Stimulated activated CD4-positive, alpha-beta T cell treated with anti-CD3 and anti-CD28 coated beads, Interleukin-2, amount 100 ng/mL, for 48 hours (primary cell): ENCODE measurements at regions not wholly inside any gene's neighbourhood (a gene's known extent, or its start where the extent isn't known, plus 50 kb on each side); places are given as distances from the start of the nearest gene placed in this dataset.

Experiments used
- DNase-seq, 2 donors: peaks; one replicate each; pipeline ENCODE4 v3.0.0-alpha.2; 2020

DNA sequence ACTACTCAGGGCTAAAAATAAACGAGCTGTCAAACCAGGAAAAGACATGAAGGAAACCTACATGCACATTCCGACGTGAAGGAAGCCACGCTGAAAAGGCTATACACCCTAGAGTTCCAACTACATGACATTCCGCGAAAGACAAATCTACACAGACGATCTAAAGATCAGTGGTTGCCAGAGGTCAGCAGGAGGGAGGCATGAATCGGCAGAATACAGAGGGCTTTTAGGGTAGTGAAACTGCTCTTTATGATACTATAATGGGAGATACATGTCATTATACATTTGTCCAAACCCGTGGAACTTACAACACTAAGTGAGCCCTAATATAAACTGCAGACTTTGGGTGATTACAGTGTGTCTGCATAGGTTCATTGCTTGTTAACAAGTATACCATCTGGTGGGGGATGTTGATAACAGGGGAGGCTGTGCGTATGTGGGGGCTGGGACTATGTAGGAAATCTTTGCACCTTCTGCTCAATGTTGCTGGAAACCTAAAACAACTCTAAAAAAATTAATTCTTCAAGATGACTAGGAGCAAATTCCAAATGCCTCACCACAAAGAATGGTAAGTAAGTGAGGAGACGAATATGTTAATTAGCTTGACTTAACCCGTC is 132.2 kb upstream of the CDH4 start:
- no peak for DNase-seq

DNA sequence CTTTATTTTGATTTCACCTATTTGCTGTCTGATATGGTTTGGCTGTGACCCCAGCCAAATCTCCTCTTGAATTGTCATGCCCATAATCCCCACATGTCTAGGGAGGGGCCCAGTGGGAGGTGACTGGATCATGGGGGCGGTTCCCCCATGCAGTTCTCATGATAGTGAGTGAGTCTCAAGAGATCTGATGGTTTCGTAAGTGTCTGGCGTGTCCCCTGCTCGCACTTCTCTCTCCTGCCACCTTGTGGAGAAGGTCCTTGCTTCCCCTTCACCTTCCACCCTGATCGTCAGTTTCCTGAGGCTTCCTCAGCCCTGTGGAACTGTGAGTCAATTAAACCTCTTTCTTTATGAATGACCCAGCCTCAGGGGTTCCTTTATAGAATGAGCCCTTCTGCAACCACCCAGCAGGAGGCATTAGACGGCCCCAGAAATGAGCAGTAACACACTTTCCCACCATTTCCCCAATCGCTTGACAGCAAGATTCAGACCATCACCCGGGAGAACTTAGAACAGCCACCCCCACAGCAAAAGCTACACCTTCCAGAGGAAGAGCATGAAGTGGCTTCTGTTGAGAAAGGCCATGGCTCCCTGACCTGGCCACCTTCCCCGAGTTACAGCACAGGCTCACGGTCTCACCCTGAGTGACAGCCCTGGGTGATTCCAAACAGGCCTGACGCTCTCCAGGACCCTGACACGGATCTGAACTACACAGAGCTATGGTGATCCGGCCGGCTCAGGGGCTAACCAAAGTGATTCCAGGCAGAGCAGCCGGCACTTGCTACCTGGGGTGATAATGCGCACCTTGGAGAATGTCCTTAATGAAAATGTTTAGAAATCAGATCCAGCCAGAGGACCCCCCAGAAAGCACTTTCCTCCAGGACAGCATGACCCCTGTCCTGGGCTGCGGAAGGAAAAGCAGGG is 131.2 kb upstream of the CDH4 start:
- DNase-seq: peak; percentile 20 to 24

DNA sequence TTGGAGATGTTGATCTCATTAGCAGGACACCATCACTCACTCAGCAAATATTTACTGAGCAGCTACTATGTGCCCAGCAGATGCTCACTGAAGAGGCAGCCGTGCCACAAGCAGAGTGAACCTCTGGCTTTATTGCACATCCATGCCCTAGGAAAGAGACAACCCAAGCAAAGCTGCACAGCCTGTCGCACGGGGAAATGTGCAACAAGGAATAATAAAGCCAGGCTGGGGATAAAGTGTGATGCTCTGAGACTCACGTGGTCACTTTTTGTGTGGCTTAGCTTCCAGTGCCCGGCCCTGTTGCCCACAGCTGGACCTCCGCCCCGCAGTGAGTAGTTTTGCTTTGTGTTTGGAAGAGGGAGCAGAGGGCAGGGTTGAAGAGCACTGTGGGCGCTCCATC is 130.4 kb upstream of the CDH4 start:
- no peak for DNase-seq

DNA sequence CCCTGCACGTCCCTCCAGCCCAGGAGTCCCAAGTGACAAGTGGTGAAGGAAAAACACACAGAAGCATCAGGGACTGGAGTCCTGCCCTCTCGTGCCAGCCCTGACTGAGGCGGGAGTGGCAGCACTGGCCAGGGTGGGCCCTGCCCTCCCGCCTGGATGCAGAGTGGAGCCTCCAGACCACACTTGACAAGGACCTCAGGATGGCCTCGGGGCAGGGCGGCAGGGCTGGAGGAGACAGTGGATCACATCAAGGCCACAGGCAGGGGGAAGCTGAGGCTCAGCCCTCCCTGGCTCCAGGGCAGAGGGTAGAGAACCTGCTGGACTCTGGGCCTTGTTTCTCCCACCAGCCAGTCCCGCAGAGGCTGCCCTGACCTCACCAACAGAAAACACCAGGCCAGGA is 128.8 kb upstream of the CDH4 start:
- DNase-seq: no peak

DNA sequence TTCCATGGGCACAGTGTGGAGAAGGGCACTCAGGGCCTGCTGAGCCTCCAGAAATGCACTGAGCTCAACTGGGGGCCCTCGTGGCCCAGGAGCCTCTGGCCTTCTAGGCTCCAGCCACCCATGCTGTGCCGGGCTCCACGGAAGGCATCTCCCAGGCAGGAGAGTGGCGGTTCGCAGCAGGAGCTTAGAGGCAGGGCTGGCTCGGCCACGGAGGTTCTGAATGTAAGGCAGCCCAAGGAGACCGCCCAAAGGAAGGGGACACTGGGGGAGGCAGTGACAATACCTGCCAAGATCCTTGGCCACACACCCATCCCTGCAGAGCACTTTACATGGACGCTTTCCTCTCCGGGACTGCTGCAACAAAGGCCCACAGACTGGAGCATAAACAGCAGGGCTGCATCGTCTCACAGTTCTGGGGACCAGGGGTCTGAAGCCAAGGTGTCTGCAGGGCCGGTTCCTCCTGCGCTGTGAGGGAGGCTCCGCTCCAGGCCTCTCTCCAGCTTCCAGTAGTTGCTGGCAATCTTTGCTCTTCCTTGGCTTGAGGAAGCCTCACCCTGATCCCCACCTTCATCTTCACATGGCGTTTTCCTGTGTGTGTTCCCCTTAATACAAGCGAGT is 128.2 kb upstream of the CDH4 start:
- DNase-seq: no peak

DNA sequence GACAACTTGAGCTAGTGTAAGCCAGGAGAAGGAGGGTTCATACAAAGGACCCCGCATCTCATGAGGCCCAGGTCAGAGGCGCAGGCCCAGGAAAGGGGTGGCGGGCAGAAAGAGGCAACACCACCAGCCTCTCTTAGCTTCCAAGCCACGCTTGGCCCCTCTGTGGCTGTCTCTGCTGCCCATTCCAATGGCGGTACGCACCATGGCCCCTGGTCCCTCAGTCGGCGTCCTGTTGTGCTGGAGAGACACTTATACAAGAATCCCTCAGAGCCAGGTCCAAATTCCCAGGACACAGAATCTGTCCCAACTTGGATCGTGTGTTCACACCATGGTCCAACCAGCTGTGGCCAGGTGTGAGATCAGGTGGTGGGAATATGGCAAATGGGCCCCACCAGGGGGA is 127.0 kb upstream of the CDH4 start:
- DNase-seq: no peak

DNA sequence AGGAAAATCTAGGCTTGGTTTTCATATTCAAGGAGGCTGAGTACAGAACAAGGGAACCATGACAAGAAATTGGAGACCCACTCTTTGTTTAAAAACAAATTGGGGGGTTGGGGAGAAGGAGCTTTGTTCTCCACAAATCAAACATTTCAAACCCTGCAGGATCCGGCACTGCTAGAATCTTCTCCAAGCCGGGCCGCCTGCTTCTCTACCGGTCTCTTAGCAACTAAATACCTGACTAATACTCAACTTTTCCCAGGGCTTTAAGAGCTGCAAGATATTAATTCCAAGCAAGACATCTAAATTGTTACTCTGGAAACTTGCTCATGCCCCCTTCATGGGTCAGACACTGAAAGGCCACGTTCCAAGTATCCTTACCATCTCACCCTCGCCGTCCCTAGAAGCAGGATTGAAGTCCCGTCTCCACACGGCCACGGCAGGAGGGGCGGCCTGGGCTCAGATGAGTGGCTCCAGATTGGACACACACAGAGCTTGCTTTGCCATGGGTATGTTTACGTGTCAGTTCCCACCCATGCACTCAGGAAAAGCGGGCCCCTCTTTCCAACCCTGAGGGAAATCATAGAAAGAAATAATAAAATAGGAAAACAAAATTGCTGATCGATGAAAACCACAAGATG is 126.4 kb upstream of the CDH4 start:
- DNase-seq: no peak

DNA sequence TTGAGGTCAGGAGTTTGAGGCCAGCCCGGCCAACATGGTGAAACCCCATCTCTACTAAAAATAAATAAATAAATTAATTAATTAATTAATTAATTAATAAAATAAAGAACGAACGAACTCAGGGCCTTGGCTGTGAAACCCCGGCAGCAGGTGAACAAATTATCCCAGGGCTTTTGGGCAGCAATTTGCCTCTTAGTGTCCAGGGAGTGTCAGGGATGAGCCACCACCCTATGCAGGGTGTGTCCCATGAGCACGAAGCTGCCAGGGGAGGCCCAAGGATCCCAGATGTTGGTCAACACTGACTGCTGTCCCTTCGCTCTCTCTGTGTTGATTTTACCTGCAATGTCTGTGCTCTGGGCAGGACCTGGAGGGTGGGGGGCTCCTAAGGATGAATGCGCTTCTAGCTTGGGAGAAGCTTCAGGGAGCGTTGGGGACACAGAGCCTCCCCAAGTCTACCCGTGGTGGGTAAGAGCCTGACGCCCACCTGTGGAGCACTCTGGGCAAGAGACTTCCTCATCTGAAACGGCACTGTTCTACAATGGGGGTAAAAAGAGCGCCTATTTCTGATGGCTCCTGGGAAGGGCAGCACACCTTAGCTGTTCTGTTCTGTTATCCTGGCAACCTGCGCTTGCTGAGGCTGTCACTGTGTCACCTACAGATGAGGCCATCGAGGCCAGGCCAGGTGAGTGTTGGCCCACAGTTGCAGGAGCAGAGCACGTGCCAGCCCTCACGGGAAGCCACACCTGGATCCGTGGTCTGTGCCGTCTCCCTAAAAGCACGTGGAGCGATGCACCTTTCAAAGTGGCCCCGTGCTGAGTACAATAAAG is 125.5 kb upstream of the CDH4 start:
- DNase-seq: no peak

DNA sequence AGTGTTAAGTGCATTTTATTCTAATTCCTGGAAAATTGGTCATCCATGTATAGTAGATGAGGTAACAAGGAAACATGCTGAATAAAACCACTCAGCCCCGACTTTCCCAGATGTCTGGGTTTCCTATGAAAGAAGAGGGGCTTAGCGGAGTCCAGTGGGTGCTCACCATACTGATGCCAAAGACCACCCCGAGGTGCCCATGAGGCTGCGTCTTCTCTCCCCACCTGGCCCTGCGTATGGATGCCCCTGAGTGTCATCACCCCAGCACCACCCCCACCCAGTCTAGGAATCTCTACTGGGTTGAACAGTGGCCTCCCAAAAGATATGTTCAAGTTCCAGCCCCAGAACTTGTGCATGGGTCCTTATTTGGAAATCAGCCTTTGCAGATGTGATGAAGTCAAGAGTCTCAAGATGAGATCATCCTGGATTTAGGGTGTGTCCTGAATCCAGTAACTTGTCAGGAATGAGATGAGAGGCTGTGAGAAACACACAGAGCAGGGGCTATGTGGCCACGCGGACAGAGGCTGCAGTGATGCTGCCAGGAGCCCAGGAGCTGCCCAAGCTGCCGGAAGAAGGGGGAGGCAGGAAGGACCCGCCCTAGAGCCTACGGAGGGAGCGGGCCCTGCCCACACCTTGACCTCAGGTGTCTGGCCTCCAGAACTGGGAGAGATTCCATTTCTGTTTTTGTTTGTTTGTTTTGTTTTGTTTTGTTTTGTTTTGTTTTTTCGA is 124.6 kb upstream of the CDH4 start:
- no peak for DNase-seq

DNA sequence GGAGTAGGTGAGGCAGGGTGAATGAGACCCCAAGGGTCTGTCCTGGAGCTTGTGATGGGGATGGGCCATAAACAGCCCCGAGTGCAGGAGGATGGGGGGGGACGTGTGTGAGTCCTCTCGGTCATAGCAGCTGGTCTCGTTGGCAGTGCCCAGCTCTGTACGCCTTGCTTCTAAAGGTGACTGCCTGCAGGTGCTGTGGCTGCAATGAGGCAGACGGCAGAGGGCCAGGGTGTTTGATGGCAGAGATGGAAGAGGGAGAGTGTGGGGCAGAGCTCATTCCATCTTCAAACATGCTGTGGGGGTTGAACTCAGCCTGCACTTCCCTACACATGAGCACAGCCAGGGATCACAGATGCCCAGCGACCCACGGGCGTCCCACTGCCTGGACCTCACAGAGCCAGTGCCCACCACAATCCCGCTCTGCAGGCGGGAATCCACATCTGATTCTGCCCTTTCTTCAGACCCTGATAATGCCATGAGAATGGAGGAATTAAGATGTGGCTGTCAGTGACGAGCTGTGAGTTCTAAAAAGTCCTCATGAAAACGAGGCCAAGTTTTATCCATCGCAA is 123.3 kb upstream of the CDH4 start:
- DNase-seq: no peak

DNA sequence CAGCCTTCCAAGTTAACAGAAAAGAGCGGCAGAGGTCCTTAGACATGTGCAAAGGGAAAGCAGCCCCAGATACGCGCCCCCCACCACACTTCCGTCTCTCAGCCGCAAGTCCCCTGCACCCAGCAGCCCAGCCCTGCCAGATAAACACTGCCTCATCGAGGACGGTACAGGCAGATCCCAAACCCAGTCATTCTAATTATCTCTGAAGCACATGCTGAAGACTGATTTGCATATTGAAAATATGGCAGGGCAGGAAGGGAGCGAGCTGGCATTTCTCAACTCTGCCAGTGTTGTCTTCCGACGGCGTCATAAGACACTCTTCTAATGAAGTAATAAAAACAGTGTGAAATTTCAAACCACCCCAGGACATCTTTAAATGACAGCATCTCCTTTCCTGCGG is 122.8 kb upstream of the CDH4 start:
- no peak for DNase-seq

DNA sequence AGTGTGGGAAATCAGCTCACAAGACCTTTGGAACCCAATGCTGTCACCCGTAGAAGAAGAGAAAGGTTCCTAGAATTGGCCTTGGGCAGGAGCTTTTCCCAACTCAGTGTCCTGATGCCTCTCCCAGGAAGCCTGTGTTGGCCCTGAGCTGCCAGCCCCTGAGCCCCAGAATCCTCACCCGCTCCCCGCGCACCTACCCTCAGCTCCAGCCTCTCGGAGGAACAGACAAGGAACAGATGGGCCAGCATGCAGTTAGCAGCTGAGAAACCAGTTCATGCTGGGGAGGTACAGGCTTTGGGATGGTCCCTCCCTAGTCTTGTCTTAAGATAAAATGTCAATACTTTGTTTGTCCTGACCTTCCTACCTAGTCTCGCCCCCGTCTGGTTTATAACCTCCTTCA is 121.9 kb upstream of the CDH4 start:
- DNase-seq: no peak

DNA sequence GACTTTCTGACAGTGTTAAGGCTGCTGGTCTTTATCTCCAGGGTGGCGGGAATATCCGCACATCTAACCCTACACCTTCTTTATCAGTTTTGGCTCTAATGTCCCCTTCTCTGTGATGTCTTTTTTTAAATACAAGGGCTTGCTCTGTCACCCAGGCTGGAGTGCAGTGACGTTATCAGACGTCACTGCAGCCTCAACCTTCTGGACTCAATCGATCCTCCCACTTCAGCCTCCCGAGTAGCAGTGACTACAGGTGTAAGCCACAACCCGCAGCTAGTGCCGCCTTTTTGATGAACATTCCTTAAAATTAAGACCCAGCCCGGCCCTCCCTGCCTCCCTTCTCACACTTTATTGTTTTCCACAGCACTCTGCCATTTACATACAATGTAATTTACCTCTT is 120.1 kb upstream of the CDH4 start:
- DNase-seq: no peak

DNA sequence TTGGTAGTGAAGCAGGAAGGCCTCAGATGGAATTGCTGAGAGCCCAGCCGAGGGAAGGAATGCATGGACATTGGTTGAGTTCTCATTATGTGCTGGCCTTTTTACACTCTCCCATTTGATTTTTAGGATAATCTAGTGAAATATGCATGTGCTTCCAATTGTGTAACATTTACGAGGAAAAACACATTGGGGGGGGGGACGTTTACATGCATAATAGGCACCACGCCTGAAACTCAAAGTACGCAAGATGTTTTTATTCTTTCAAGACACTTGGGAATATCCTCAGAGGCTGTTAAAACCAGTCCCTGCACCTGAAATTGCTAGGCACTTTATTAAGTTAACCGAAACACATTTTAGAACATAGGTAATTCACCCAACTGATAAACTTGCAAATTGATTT is 118.5 kb upstream of the CDH4 start:
- DNase-seq: no peak

DNA sequence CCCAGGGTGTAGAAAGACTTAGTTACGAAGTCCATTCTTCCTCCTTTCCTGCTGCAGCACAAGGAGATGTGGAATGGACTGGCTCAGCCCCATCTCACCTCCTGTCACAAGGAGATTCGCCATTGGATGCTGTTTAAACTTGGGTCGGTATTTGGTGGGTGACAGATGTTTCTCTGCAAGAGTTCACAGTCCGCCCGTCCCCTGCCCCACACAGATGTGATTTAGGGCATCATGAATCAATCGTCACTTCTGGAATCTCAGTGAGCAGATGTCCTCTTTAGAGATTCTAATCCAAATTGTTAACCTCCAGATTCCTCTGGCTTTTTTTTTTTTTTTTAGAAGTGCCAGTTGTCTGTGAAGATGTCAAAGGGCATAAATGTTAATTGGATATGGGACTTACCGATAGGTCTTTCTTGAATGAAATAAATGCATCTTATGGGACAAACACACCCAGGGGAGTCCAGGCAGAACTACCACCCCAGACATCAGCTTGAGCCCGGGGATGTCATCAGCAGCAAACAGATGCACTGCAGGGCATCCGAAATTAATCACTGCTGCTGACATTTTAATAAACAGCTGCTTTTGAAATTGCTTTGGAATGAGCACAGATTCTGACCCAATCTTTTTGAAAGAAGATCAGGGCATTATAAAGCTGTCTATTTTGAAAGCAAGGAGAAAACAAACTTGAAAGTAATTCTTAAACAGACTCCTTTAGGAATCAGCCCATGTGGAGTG is 117.6 kb upstream of the CDH4 start:
- DNase-seq: no peak

DNA sequence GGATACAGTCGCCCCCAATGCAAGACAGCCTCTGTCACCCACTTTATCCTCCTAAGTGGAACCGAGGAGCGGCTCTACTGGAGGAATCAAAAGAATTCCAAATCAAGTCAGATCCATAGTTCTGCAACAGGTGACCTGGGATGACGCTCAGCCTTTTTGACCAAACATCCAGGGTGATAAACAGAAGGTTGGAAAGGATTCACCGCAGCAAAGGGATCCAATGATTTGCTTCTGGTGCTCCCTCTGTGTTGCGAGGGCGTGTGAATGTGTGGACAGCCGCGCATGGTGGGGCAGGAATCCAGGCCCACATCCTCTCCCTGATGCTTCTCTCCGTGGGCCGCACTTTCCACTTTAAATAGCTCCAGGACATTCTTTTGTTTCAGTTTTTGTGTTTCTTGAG is 116.8 kb upstream of the CDH4 start:
- no peak for DNase-seq

DNA sequence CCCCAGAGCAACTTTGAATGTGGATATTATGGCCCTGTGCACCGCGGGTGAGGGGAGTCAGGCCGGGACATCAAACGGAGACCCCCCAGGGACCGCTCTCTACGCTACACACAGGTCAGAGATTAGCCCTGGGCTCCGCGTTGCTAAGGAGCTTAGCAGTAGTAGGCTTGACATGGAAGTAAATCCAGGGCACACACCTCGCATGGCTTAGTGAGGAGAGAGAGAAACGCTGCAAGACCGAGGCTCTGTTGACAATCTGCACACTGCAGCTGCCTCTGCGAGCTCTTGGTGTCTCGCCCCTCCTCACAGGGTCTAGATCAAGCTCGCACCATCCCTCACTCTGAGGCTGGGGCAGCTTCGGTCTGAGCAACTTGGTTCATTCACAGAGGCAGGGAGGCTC is 116.1 kb upstream of the CDH4 start:
- no peak for DNase-seq

DNA sequence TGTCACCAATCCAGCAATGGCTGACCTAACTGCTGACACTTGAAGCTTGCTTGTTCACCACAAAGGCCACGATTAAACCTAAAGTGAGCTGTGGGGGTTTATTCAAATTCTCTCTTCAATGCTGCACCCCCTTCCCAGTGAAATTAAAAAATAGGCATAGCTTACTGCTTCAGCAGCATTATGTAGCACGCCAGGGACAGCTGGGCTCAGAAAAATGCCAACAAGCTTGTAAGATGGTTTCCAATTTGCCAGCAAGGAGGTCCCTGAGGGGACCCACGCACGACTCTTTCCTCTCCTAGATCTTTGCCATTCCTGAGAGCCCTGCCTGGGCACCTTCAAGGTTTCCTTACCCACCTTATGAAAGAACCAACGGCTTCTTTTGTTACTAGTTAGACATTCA is 113.5 kb upstream of the CDH4 start:
- no peak for DNase-seq

DNA sequence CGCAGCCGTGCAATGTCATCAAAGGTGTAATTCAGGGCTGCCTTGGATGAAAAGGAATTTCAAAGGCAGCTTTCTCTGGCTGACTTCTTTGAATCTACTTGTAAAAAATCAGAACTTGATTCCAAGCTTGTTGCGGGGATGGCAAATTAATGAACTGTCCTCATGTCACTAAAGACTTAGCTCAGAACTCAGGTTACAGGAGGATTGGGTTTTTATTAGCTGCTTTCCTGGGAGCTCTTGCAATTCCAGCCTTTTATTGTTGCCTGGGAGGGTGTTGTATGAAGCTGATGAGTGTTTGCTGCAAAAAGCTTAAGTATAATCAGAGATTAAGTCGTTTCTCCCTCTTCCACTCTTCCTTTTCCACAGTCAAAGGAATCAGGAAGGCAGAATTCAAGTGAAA is 113.0 kb upstream of the CDH4 start:
- no peak for DNase-seq

DNA sequence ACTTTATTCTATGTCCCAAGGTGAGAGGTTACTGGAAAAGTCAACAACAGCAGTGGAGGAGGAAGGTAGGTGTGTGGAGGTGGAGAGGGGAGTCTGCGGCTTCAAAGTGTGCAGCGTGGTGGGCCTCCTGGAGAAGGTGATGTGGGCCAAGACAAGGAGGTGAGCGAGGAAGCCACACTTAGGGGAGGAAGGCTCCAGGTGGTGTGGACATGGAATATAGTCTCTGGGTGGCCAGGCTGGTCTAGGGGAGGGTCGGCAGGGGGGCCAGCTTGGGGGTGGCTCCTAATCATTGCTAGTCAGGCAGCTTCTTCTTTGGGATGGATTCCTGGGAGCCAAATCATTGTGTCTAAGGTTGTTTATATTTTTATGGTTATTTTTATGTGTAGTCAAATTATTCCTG is 111.5 kb upstream of the CDH4 start:
- no peak for DNase-seq

DNA sequence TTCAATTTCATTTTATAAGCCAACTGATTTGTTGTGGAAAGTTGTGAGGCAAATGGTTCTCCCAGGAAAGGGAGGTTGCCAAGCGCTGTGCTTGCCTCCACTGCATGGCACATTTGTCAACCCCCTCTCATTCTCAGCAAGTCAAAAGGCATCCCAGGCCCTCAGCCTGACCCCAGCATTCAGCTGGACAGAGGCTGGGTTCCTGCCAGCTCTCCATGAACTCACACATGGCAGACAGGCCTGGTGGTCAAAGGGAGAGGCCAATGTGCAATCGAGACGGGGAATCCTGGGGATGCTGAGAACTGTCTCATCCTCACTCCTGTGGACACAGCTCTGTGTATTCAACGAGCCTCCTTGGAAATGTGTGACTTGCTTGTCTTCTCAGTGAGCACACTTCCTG is 106.0 kb upstream of the CDH4 start:
- no peak for DNase-seq
